Adrenal gland (tissue), 5 donors: ENCODE measurements at regions not wholly inside any gene's neighbourhood (a gene's known extent, or its start where the extent isn't known, plus 50 kb on each side); places are given as distances from the start of the nearest gene placed in this dataset.
"Not testable (repeated sequence)": the region's sequence is repeated elsewhere in the genome, so short reads cannot be mapped to it uniquely, and the experiment has no call there.

Experiments
- POLR2A ChIP-seq, 2 donors: fragments of 450-650 bp; IDR thresholded peaks; one replicate each; pipeline ENCODE4 v1.6.1; 2017; ENCODE audit warnings: antibody characterized with exemption in 2 of 2, mild to moderate bottlenecking in 2 of 2, moderate library complexity in 1 of 2
- TF ChIP-seq, protein P1 (sequence below), 6 experiments: fragments of 450-650 bp in 4 of 6; fragments of 200-600 bp in 2 of 6; sonication (generic) in 1 of 6; IDR thresholded peaks; 1 replicate in 5 of 6; 2 replicates in 1 of 6; pipeline versions ENCODE4 v1.5.1 to v1.8.0; 2016 to 2021; ENCODE audit warnings: antibody characterized with exemption in 6 of 6, mild to moderate bottlenecking in 2 of 6, moderate library complexity in 1 of 6
- donor health status: DM: no; HTN: no; CAD: no.

DNA sequence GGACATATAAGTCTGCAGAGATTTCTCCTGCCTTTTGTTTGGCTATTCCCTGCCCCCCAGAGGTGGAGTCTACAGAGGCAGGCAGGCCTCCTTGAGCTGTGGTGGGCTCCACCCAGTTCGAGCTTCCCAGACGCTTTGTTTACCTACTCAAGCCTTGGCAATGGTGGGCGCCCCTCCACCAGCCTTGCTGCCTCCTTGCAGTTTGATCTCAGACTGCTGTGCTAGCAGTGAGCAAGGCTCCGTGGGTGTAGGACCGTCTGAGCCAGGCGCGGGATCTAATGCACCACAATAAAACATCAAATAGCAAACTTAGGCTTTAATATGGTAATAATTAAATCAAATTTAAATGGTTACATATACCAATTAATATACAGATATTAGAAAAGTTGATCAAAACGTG, 525.4 kb downstream of the RERGL start:
- TF ChIP-seq, protein P1, sequence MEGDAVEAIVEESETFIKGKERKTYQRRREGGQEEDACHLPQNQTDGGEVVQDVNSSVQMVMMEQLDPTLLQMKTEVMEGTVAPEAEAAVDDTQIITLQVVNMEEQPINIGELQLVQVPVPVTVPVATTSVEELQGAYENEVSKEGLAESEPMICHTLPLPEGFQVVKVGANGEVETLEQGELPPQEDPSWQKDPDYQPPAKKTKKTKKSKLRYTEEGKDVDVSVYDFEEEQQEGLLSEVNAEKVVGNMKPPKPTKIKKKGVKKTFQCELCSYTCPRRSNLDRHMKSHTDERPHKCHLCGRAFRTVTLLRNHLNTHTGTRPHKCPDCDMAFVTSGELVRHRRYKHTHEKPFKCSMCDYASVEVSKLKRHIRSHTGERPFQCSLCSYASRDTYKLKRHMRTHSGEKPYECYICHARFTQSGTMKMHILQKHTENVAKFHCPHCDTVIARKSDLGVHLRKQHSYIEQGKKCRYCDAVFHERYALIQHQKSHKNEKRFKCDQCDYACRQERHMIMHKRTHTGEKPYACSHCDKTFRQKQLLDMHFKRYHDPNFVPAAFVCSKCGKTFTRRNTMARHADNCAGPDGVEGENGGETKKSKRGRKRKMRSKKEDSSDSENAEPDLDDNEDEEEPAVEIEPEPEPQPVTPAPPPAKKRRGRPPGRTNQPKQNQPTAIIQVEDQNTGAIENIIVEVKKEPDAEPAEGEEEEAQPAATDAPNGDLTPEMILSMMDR (IDR thresholded peaks at IDR 0.05) = not testable (repeated sequence)
- not testable (repeated sequence) for TF ChIP-seq POLR2A (IDR thresholded peaks at IDR 0.05)
